Suprapubic skin (tissue), 4 donors: ENCODE measurements at regions not wholly inside any gene's neighbourhood (a gene's known extent, or its start where the extent isn't known, plus 50 kb on each side); places are given as distances from the start of the nearest gene placed in this dataset.

Experiments
- DNase-seq, 2 donors: peaks; one replicate each; pipeline ENCODE4 v3.0.0-alpha.2; 2019; ENCODE audit warnings: low spot score in 2 of 2
- H3K27ac ChIP-seq: fragments of 200-600 bp; sonication (generic); one replicate; pipeline ENCODE4 v1.5.1; 2019
- H3K27me3 ChIP-seq: fragments of 200-600 bp; sonication (generic); one replicate; pipeline ENCODE4 v1.5.1; 2019
- H3K36me3 ChIP-seq: fragments of 200-600 bp; sonication (generic); one replicate; pipeline ENCODE4 v1.5.1; 2019
- H3K4me1 ChIP-seq: fragments of 200-600 bp; sonication (generic); one replicate; pipeline ENCODE4 v1.5.1; 2019
- H3K4me3 ChIP-seq: fragments of 200-600 bp; sonication (generic); one replicate; pipeline ENCODE4 v1.5.1; 2019; ENCODE audit warnings: mild to moderate bottlenecking
- H3K9me3 ChIP-seq: fragments of 200-600 bp; sonication (generic); one replicate; pipeline ENCODE4 v1.5.1; 2019
- CTCF ChIP-seq, 2 donors: fragments of 200-600 bp in 1 of 2; fragments of 450-650 bp in 1 of 2; sonication (generic) in 1 of 2; IDR thresholded peaks; one replicate each; pipeline ENCODE4 v1.5.1; 2016 to 2019; ENCODE audit warnings: antibody characterized with exemption in 2 of 2, mild to moderate bottlenecking in 1 of 2, moderate library complexity in 1 of 2
- EP300 ChIP-seq: sonication (generic); formaldehyde crosslinking; IDR thresholded peaks from one replicate; pipeline ENCODE4 v1.6.1; 2017; ENCODE audit warnings: antibody characterized with exemption
- POLR2A ChIP-seq, 2 donors: fragments of 450-650 bp; IDR thresholded peaks; one replicate each; pipeline ENCODE4 v1.6.1; 2017; ENCODE audit warnings: antibody characterized with exemption in 2 of 2, mild to moderate bottlenecking in 2 of 2, moderate library complexity in 2 of 2
- POLR2AphosphoS5 ChIP-seq, 3 donors: sonication (generic); formaldehyde crosslinking; IDR thresholded peaks; one replicate each; pipeline ENCODE4 v1.6.1; 2017; ENCODE audit warnings: antibody characterized with exemption in 3 of 3
- WGBS: methylation state at CpG from one replicate; pipeline ENCODE4 v1.1.5; 2018; 5-methylcytosine and 5-hydroxymethylcytosine counted together

- no peak for DNase-seq
- no peak for TF ChIP-seq CTCF (IDR thresholded peaks at IDR 0.05)
- TF ChIP-seq POLR2A (IDR thresholded peaks at IDR 0.05) = no peak
- TF ChIP-seq EP300 = no peak
- TF ChIP-seq POLR2AphosphoS5 (IDR thresholded peaks at IDR 0.05) = no peak
- peak overlapping the region; percentile 23 for H3K4me3 ChIP-seq
Measured at GRCh38 chr14:76919431-76920330, 93.5 kb downstream of the LRRC74A start.

More at GRCh38 chr14:76919431-76920330, 93.5 kb downstream of the LRRC74A start:
- Histone ChIP-seq H3K9me3 (no peaks in the 10 kb centered on the region), H3K4me1 (peaks cover 73% of the 10 kb centered on the region), H3K27me3 (no peaks in the 10 kb centered on the region), H3K27ac (peak overlapping the region; percentile 98), H3K36me3 (no peaks in the 10 kb centered on the region)
- 12% methylated on average over 21 of the region's 21 CpGs for WGBS
